Fibroblast of skin of left quadriceps (primary cell): ENCODE measurements at regions not wholly inside any gene's neighbourhood (a gene's known extent, or its start where the extent isn't known, plus 50 kb on each side); places are given as distances from the start of the nearest gene placed in this dataset.
"Not testable (repeated sequence)": the region's sequence is repeated elsewhere in the genome, so short reads cannot be mapped to it uniquely, and the experiment has no call there.

Experiments
- DNase-seq, 2 experiments: peaks; one replicate each; pipeline ENCODE4 v3.0.0-alpha.2; 2013; ENCODE audit warnings: low read depth in 2 of 2

DNA sequence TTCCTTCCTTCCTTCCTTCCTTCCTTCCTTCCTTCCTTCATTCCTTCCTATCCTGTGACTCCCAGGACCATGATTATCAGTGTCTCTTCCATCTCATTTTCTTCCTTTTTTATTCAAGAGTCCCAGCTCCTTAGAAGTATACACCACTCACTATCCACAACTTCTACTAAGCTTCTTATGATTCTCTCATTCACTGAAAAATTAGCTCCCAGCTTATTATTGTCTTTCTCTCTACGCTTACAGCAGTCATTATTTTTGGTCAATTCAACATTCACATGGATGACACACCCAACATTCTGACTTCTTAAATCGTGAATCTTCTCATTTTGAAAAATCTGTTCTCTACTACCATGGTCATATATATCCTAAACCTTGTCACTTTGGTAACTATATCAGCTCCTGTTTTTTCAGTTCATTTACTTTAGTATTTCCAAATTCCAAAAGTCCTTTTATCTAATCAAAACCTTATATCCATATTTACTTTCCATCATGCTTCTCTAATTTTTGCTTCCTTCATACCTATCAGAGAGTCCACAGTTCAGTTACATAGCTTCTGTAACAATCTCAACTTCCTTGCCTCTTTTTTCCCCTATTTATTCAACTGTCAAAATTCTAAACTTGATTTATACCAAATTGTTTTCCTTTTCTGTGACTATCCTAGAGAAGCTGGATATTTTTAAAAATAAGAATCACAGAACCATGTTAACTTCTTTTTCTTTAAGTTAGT lies 677.5 kb downstream of the RAPGEF2 start:
- DNase-seq, result no peak

DNA sequence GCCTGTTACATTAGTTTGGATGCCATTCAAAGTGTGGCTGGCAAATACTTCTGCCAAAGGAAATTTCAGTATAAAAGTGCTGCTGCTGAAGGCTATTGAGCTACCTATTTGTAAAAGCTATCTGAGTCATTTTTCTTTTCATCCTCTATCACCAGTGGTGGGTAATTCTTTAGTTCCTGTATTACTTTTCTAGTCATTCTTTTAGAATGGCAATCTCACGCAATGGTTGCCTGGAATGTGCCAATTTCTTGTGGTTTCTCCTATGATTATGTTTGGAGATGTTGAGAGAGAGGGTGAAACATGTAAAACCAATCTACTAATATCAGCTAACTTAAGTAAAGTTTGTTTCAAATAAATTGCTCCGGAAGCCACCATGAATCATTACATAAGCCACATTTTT lies 685.0 kb downstream of the RAPGEF2 start:
- DNase-seq, result no peak

DNA sequence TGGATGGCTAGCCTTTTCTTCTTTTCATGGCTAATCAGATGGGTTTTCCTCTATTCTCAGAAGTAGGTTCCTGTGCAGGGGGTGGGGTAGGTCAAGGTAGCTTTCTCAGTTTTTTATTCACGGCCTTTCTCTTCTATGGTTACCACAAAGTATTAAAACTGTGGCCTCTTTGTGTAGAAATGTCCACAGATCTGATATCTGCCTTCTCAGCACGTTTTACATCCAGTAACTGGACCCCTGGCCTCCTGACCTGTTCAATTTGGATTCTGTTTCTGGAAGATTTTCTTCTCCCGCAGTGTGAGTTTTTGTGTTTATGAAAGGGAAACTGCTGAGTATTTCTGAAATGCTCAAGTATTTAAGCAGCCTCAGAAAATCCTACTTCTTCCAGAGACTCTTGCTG lies 688.5 kb downstream of the RAPGEF2 start:
- no peak for DNase-seq

DNA sequence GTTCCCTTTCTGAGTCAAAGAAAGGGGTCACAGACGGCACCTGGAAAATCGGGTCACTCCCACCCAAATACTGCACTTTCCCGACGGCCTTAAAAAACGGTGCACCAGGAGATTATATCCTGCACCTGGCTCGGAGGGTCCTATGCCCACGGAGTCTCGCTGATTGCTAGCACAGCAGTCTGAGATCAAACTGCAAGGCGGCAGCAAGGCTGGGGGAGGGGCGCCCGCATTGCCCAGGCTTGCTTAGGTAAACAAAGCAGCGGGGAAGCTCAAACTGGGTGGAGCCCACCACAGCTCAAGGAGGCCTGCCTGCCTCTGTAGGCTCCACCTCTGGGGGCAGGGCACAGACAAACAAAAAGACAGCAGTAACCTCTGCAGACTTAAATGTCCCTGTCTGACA lies 701.7 kb downstream of the RAPGEF2 start:
- DNase-seq, result not testable (repeated sequence)

DNA sequence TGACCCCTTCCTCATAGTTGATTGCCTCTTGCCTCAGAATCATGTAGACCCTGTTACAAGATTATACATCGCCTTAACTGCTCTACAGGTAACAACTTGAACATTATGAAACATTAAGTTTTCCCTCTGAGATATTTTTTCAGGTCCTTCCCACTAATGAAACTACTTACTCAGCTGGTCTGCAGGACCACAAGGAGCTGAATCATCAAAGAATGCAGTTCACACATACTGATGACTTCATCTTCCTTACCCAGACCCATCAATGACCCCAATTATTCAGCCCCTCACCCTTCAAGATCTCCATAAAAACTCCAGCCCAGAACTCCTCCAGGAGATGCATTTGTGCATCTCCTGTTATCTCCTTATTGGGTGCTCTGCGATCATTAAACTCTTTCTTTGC lies 720.9 kb downstream of the RAPGEF2 start:
- no peak for DNase-seq

DNA sequence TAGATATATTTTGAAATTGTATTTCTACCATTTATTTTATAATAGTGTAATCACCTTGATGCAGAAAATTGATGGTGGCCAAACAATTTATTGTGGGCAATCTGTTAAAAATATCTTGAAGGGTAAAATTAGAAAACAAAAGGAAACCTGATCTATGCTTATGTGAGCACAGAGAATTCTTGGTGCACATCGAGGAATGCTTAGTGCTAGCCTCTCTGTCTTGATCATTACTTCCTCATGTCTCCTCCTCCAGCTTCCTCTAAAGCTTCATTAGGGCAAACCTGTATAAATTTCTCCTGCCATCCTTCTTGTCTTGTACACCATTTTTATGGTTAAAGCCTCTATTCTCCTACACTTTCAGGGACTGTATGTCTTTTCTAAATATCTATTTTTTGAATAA lies 725.8 kb downstream of the RAPGEF2 start:
- DNase-seq, result no peak

DNA sequence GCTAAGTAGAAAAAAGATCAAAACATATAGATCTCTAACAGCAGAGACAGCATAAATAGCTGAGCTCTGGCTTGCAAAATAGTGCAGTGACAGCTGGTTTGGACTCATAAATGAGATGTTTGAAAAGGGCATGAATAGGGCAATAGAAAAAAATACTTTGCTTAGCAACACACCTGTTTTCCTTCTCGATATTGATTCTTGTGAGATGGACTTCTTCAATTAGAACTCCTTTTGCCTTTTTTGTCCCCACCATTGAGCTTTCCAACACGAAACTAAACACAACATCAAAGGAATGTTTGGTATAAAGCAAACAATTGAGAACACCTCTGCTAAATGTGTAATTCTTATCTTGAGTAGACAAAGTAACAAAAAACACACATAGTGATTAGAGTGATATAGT lies 726.3 kb downstream of the RAPGEF2 start:
- no peak for DNase-seq

DNA sequence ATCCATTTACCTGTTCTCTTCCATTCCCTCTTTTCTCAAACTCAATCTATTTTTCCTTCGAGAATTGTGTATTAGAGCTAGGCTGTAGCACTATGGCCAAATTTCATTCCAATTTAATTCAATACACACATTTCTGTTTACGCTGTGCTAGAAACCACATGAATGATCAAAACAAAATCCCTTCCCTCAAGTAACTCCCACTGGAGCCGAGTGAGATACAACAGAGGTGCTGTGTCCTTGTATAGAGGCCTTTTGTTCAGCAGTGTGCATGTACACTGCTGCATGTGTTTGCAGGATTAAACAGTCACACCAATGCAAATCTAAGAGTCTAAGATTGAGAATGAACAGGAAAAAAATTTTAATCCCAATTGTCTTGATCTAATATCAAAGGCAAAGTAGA lies 734.2 kb downstream of the RAPGEF2 start:
- no peak for DNase-seq

DNA sequence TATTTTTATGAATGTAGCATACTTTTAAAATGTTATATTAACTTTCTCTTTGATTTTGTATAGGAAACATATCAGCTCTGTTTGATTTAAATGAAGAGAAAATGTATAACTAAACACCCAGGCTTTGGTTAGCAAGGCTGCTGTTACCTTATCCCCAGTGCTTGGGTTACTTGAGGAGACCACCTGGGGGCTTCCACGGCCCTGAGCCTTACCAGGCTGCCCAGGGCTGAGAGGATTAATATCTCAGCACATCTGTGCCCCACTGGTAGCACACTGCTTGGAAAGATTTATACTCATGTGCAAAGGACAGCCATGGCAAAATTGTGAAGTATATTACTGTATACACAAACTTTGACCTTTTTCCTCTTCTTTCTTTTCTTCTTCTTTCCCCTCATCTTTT lies 752.9 kb downstream of the RAPGEF2 start:
- DNase-seq, result no peak

DNA sequence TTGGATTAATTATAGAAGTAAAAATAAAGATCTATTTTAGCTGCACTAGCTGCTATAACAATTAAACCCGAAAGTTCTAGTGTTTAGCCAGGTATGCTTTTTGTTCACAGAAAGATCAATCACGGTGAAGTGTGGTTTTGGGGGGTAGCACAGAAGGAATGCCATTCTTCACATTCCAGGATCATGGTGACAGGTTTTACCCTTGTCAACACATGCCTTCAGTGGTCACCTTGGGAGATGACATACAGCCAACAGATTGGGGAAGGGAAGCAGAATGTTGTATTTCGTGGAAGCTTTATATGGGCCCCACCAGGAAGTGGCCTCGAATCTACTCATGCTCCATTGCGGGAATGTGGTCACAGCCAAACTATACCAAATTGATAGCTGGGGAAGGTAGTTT lies 753.6 kb downstream of the RAPGEF2 start:
- no peak for DNase-seq

DNA sequence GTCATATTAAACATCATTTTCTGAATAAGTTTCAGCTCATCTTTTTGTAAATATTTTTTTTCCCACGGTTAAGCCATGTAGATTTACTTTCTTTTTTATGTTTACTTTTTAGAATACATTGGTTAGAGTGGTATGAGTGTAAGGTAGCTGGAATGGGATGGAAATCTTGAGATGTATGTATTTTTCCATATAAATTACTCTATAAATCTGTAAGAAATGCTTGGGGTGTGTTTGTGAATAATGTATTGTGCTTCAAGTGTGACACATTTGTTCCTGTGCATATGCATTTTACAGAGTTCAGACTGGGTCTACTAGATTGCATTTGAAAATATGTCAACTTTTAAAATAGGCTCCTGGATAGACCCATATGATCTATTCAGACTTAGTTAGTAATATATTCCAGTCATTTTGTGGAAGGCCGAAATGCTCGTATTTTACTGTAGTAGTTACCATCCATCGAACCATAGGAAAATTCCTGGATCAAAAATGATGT lies 756.8 kb downstream of the RAPGEF2 start:
- DNase-seq, result no peak

DNA sequence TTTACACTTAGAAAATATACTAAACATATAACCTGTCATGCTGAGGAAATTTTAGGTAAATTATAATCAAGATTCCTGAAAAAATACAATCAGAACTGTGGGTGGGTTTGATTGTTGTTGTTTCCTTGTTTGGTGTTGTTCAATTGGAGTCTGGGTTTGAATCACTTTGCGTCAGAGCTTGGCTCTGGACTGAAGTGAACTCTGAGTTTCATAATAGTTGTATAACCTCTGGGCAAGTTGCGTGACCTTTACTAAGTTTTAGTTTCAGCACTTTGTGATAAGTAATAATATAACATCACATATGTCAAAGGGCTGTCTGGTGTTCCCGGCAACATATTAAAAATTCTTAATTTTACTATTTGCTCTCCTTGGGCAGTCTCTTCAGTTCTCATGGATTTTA lies 758.1 kb downstream of the RAPGEF2 start:
- DNase-seq, result no peak

DNA sequence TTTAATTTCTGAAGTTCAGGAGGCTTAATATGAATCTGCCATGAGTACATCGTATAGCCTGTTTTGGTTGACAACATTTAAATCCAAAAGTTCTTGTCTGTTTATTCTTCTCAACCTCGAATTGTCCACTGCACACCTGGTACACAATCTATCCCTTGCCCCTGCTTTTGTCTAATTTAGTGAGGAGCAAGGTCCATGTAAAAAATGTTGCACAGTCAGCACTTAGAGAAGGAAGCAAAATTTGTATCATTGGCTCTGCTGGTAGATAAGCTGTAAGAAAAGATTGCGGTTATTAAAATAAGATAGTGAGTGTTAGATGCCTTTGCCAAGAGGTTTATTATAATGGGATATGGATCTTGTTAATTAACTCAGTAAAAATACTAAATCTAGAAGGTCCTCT lies 761.5 kb downstream of the RAPGEF2 start:
- no peak for DNase-seq

DNA sequence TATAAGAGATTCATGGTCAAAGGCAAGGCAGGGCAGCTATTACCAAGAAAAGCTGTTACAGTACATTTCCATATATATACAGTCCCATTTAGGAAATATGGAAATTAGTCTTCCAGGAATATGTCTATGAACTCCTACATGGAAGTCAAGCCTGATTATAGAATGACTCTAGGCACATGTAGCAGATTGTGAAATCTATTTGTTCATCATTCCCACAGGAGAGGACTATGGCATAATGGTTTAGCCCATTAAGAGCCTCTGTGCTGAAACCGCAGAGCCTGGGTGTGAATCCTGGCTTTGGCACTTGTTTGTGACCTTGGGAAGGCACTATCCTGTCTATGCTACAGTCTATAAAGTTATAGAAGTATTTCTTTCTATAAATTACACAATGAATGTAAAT lies 764.8 kb downstream of the RAPGEF2 start:
- DNase-seq, result no peak

DNA sequence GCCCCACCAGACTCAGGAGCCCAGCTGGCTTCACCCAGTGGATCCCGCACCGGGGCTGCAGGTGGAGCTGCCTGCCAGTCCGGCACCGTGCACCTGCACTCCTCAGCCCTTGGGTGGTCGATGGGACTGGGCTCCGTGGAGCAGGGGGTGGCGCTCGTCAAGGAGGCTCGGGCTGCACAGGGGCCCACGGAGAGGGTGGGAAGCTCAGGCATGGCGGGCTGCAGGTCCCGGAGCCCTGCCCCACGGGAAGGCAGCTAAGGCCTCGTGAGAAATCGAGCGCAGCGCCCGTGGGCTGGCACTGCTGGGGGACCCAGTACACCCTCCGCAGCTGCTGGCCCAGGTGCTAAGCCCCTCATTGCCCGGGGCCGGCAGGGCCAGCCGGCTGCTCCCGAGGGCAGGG lies 766.1 kb downstream of the RAPGEF2 start:
- not testable (repeated sequence) for DNase-seq

DNA sequence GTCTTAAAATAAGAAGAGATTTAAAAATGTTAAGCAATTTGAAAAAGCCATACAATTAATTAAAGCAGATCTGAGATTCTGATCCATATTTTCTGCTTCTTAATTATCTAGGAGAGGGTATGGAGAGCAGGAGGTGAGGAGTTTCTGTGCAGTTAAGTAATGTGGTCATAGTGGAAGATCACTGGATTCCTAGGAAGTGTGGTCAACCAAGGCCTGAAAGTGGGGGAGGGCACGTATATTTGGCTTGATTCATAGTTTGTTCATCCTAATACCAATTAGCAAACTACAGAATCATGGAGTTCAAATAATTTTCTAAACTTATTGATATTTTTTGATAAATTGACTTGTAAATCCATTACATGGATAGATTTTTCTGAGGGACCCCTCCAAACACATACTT lies 768.3 kb downstream of the RAPGEF2 start:
- no peak for DNase-seq

DNA sequence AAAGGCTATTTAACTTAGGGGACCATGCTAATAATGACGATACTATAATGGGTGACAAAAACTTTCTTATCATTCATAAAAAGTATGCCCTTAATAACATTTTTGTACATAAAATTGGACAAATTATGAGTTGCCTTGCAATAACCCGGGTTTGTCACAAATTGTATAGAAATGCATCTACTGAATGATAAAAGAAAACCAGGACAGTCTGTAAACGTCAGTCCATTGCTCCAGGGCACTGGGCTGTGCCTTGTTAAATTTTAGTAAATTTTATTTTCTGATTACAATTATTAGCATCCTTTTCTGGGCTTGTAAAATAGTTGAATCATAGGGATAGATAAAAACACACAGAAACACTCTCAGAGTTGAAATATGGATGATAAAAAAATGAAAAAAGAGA lies 778.3 kb downstream of the RAPGEF2 start:
- no peak for DNase-seq

DNA sequence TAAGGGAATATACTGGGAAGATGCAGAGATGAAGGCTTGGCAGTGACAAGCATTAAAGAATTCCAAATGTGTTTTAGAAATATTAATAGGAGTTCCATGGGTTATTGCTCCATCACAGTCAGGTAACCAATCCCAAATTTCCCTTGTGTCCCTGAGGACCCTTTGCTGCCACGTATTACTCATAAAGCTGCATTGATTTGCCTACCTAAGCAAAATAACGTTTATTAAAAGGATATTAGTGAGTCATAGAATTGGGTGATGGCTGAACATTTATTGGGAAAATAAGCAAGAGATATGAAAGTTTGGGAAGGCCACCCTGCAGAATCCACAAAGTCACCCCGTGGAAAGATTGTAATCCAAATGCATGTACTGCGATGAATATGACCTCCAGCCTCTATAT lies 782.1 kb downstream of the RAPGEF2 start:
- DNase-seq, result no peak

DNA sequence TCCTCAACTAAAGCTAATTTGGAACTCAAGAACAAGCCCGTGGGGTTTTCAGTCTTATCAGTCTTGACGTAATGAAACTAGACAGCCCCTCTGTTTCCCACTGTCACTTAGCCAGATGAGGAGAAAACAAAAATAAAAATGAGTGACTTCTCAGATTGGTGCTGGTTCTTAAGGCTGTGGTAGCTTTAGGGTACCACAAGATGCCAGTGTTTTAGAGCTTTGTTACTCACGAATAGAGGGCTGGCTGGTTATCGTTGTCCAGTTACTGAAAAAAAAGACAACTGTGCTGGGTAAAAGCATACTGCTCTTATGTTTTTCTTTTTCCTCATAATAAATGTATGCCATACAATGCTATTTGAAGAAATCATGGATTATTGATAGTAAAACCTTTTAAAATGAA lies 796.7 kb downstream of the RAPGEF2 start:
- no peak for DNase-seq

DNA sequence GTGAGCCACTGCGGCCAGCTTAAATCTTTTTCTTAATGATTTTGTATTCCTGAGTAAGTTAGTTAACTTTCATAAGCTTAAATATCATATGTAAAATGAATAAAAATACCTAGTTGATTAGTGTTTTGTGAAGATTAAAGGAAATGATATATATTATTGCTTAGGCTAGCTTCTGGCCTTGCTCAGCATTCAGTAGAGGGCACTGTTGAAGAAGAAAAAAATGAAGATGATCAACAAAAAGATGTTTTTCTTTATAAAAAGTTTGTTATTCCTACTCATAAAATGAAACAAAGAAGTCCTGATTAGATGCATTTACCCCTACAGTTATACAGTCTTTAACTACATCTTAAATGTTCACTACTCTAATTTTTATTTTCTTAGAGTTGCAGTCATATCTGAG lies 797.7 kb downstream of the RAPGEF2 start:
- DNase-seq, result no peak

DNA sequence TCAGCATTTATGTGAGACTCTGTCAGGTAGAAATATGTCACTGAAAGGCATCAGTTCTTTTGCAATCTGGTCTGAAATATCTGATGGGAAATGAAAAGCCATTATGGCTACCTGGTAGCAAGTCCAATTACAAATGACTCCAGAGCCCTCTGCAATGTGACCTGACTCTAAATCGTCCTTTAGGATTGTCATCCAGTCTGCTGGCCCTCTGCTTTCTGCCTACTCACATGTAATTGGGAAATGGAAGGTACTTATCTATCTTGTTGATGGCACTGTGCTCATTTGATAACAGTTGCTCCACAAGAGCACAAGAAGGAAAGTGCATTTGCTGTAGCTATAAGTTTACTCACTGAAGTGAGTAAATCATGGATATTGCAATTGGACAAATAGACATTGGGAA lies 799.8 kb downstream of the RAPGEF2 start:
- DNase-seq, result no peak

DNA sequence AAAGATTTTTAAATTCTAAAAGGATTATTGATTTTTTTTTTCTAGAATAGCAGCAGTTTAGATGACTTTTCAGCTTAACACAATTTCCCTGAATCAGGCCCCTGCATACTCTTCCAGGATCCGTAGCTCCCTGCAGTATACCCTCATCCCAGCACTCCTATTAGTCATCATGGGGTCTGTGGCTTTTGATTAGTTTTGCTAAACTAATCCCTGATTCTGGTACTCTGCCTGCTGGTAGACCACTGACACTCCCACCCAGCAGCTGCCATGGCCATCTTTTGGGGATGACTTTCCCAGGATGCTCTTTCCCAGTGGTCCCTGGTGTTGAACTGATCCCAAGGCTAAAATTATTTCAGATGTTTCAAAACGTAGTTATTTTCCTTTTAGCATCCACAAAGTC lies 802.0 kb downstream of the RAPGEF2 start:
- no peak for DNase-seq

DNA sequence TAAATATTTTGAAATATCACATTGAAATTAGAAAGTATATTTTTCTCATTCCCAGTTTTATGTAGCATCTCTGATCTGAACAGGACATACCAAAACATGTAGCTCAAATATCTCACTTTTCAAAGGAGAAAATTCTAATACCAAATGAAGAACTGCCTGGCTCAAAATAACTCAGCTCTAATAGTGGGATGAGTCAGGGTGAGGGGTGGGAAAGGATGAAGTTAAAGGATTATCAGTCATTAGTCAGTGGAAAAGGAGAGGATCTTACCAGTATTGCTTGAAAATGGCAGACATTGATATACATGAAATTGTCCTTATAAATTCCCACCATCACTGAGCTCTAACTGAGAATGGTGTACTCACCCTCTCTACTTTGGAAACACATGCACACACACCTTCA lies 803.2 kb downstream of the RAPGEF2 start:
- DNase-seq, result no peak

DNA sequence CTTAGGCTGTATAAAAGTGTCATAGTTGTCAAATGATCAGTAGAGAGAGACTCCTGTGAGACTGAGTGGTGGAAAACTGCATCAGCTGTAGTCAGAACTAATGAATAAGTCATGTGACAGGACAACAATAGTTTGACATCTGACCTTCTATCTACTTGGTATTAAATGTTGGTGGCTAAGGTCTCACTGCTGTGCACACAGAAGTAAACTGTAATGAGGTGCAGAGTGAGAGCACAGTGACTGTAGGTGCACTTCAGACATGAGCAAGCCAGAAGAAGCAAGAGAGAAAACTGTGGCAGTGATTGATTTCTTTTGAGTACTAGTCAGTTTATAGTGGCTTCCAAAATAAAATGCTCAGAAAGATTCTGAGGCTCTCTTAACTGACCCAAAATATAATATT lies 803.6 kb downstream of the RAPGEF2 start:
- no peak for DNase-seq
